Neural crest cell (in vitro differentiated cells): ENCODE measurements at regions not wholly inside any gene's neighbourhood (a gene's known extent, or its start where the extent isn't known, plus 50 kb on each side); places are given as distances from the start of the nearest gene placed in this dataset.

Experiments used
- DNase-seq: peaks from one replicate; pipeline ENCODE4 v3.0.0; 2021; ENCODE audit warnings: low read depth, mixed read lengths, low spot score
- H3K27ac Mint-ChIP-seq: one replicate; pipeline ENCODE4 v1.8.0; 2021; ENCODE audit warnings: mild to moderate bottlenecking, mixed read lengths; ENCODE audit not compliant: unreplicated experiment
- H3K27me3 Mint-ChIP-seq: 2 replicates; pipeline ENCODE4 v1.8.0; 2021; ENCODE audit warnings: low read depth, mild to moderate bottlenecking, mixed read lengths
- H3K36me3 Mint-ChIP-seq: 2 replicates; pipeline ENCODE4 v1.8.0; 2021; ENCODE audit warnings: low read depth, mild to moderate bottlenecking, mixed read lengths
- H3K4me1 Mint-ChIP-seq: 2 replicates; pipeline ENCODE4 v1.8.0; 2021; ENCODE audit warnings: mixed read lengths
- H3K4me3 Mint-ChIP-seq: one replicate; pipeline ENCODE4 v1.8.0; 2021; ENCODE audit warnings: mild to moderate bottlenecking, mixed read lengths
- H3K9me3 Mint-ChIP-seq: 2 replicates; pipeline ENCODE4 v1.8.0; 2021; ENCODE audit warnings: mixed read lengths
- CTCF ChIP-seq: fragments of 200-600 bp; sonication (generic); conservative IDR thresholded peaks from 2 replicates; pipeline ENCODE4 v1.5.0; 2021; ENCODE audit warnings: antibody characterized with exemption, mild to moderate bottlenecking

GRCh38 chr5:138650196-138650595 is 75.0 kb upstream of the HSPA9 start:
- H3K4me3 Mint-ChIP-seq: no peak overlapping the region
- no peak overlapping the region for H3K27ac Mint-ChIP-seq
- H3K9me3 Mint-ChIP-seq: no peaks in the 10 kb centered on the region
- DNase-seq: no peak
- TF ChIP-seq CTCF: no peak
- H3K27me3 Mint-ChIP-seq: no peaks in the 10 kb centered on the region
- no peaks in the 10 kb centered on the region for H3K36me3 Mint-ChIP-seq
- H3K4me1 Mint-ChIP-seq: peaks cover 46% of the 10 kb centered on the region

- no peak for TF ChIP-seq CTCF
- no peak for DNase-seq
- H3K4me3 Mint-ChIP-seq: no peak overlapping the region
- H3K4me1 Mint-ChIP-seq: peaks cover 43% of the 10 kb centered on the region
- no peak overlapping the region for H3K27ac Mint-ChIP-seq
- no peaks in the 10 kb centered on the region for H3K27me3 Mint-ChIP-seq
- H3K9me3 Mint-ChIP-seq: no peaks in the 10 kb centered on the region
- no peaks in the 10 kb centered on the region for H3K36me3 Mint-ChIP-seq
These were observed 74.6 kb upstream of the HSPA9 start for GRCh38 chr5:138649775-138650174.

- no peaks in the 10 kb centered on the region for H3K36me3 Mint-ChIP-seq
- DNase-seq: no peak
- H3K9me3 Mint-ChIP-seq: no peaks in the 10 kb centered on the region
- no peak for TF ChIP-seq CTCF
- H3K27ac Mint-ChIP-seq: no peak overlapping the region
- peaks cover 40% of the 10 kb centered on the region for H3K4me1 Mint-ChIP-seq
- no peaks in the 10 kb centered on the region for H3K27me3 Mint-ChIP-seq
- H3K4me3 Mint-ChIP-seq: no peak overlapping the region
These were observed 74.1 kb upstream of the HSPA9 start for GRCh38 chr5:138649316-138649720.

GRCh38 chr5:138648841-138649240 is 73.6 kb upstream of the HSPA9 start:
- peaks cover 36% of the 10 kb centered on the region for H3K4me1 Mint-ChIP-seq
- no peak overlapping the region for H3K27ac Mint-ChIP-seq
- H3K9me3 Mint-ChIP-seq: no peaks in the 10 kb centered on the region
- no peak for TF ChIP-seq CTCF
- H3K36me3 Mint-ChIP-seq: no peaks in the 10 kb centered on the region
- no peak overlapping the region for H3K4me3 Mint-ChIP-seq
- no peaks in the 10 kb centered on the region for H3K27me3 Mint-ChIP-seq
- no peak for DNase-seq

- no peak for DNase-seq
- Mint-ChIP-seq H3K27me3 (no peaks in the 10 kb centered on the region), H3K4me3 (no peak overlapping the region), H3K9me3 (no peaks in the 10 kb centered on the region), H3K36me3 (no peaks in the 10 kb centered on the region), H3K4me1 (peaks cover 36% of the 10 kb centered on the region), H3K27ac (no peak overlapping the region)
- no peak for TF ChIP-seq CTCF
These were observed 72.7 kb upstream of the HSPA9 start for GRCh38 chr5:138647794-138648410.
